Spinal cord (tissue), 9 donors: ENCODE measurements at regions not wholly inside any gene's neighbourhood (a gene's known extent, or its start where the extent isn't known, plus 50 kb on each side); places are given as distances from the start of the nearest gene placed in this dataset.
"Not testable (repeated sequence)": the region's sequence is repeated elsewhere in the genome, so short reads cannot be mapped to it uniquely, and the experiment has no call there.

Experiments used
- DNase-seq, 6 donors: peaks; one replicate each; pipeline versions ENCODE4 v3.0.0 to v3.0.0-alpha.2; 2013 to 2015; ENCODE audit warnings: low spot score in 6 of 6, low read depth in 4 of 6
- H3K27ac ChIP-seq: one replicate; pipeline ENCODE4 v1.5.1; 2013; ENCODE audit warnings: low read depth, low read length, control low read depth
- H3K27me3 ChIP-seq: one replicate; pipeline ENCODE4 v1.6.1; 2013; ENCODE audit warnings: low read length; ENCODE audit not compliant: control insufficient read depth, insufficient read depth
- H3K36me3 ChIP-seq: one replicate; pipeline ENCODE4 v1.6.1; 2013; ENCODE audit warnings: low read length; ENCODE audit not compliant: control insufficient read depth, insufficient read depth
- H3K4me1 ChIP-seq: one replicate; pipeline ENCODE4 v1.6.1; 2013; ENCODE audit warnings: low read length; ENCODE audit not compliant: control insufficient read depth, insufficient read depth
- H3K4me3 ChIP-seq: one replicate; pipeline ENCODE4 v1.5.1; 2013; ENCODE audit warnings: low read depth, low read length, control low read depth
- H3K9me3 ChIP-seq: one replicate; pipeline ENCODE4 v1.6.1; 2013; ENCODE audit warnings: low read length; ENCODE audit not compliant: control insufficient read depth, insufficient read depth
- WGBS: methylation state at CpG from one replicate; pipeline ENCODE4 v1.1.5; 2013; ENCODE audit warnings: missing lambda C conversion rate; ENCODE audit not compliant: insufficient coverage; 5-methylcytosine and 5-hydroxymethylcytosine counted together
- donor health status: healthy.

GRCh38 chr6:100232781-100233573, 231.7 kb downstream of the SIM1 start:
- Histone ChIP-seq H3K9me3 (no peaks in the 10 kb centered on the region), H3K27me3 (peaks cover 3% of the 10 kb centered on the region), H3K4me3 (no peak overlapping the region), H3K27ac (no peak overlapping the region), H3K36me3 (no peaks in the 10 kb centered on the region), H3K4me1 (no peaks in the 10 kb centered on the region)
- no peak for DNase-seq
- 100% methylated on average over 2 of the region's 5 CpGs for WGBS

GRCh38 chr6:100230953-100231316, 233.8 kb downstream of the SIM1 start:
- Histone ChIP-seq H3K27me3 (peaks cover 3% of the 10 kb centered on the region), H3K4me3 (no peak overlapping the region), H3K27ac (no peak overlapping the region), H3K9me3 (no peaks in the 10 kb centered on the region), H3K4me1 (no peaks in the 10 kb centered on the region), H3K36me3 (no peaks in the 10 kb centered on the region)
- no CpG with 5 or more reads among the region's 1 CpG for WGBS
- DNase-seq = peak in 1 of 6 donors; percentile 8

GRCh38 chr6:100230115-100230952, 234.4 kb downstream of the SIM1 start:
- H3K27ac ChIP-seq = no peak overlapping the region
- no peak overlapping the region for H3K4me3 ChIP-seq
- no peaks in the 10 kb centered on the region for H3K4me1 ChIP-seq
- WGBS = 81% methylated on average over 3 of the region's 6 CpGs
- H3K27me3 ChIP-seq = no peaks in the 10 kb centered on the region
- no peaks in the 10 kb centered on the region for H3K9me3 ChIP-seq
- DNase-seq = no peak
- H3K36me3 ChIP-seq = no peaks in the 10 kb centered on the region

- DNase-seq = no peak
- no peak overlapping the region for H3K27ac ChIP-seq
- H3K4me1 ChIP-seq = no peaks in the 10 kb centered on the region
- no peaks in the 10 kb centered on the region for H3K36me3 ChIP-seq
- H3K9me3 ChIP-seq = no peaks in the 10 kb centered on the region
- H3K4me3 ChIP-seq = peak overlapping the region; percentile 44
- WGBS = no CpG with 5 or more reads among the region's 5 CpGs
- H3K27me3 ChIP-seq = no peaks in the 10 kb centered on the region
These were observed 235.2 kb downstream of the SIM1 start for GRCh38 chr6:100229512-100229911.

GRCh38 chr6:100228834-100229441, 234.9 kb upstream of the MCHR2 start:
- H3K27ac ChIP-seq = no peak overlapping the region

GRCh38 chr6:100228437-100228833, 234.4 kb upstream of the MCHR2 start:
- Histone ChIP-seq H3K27ac (no peak overlapping the region), H3K27me3 (no peaks in the 10 kb centered on the region), H3K9me3 (peaks cover 2% of the 10 kb centered on the region), H3K4me3 (peak overlapping the region; percentile 44), H3K4me1 (no peaks in the 10 kb centered on the region), H3K36me3 (no peaks in the 10 kb centered on the region)
- WGBS = no CpG with 5 or more reads among the region's 8 CpGs
- peak in 1 of 6 donors; percentile 4 for DNase-seq

More at GRCh38 chr6:100228834-100229441, 234.9 kb upstream of the MCHR2 start:
- no peaks in the 10 kb centered on the region for H3K36me3 ChIP-seq
- peak overlapping the region; percentile 44 for H3K4me3 ChIP-seq
- 2% methylated on average over 22 of the region's 30 CpGs for WGBS
- peaks cover under 1% of the 10 kb centered on the region for H3K9me3 ChIP-seq
- peak in 5 of 6 donors; percentile 28 to 75 (median 38) for DNase-seq
- no peaks in the 10 kb centered on the region for H3K27me3 ChIP-seq
- no peaks in the 10 kb centered on the region for H3K4me1 ChIP-seq

- Histone ChIP-seq H3K4me3 (no peak overlapping the region), H3K27me3 (no peaks in the 10 kb centered on the region), H3K9me3 (peaks cover 2% of the 10 kb centered on the region), H3K36me3 (no peaks in the 10 kb centered on the region), H3K4me1 (no peaks in the 10 kb centered on the region), H3K27ac (no peak overlapping the region)
- DNase-seq = no peak
- no CpG with 5 or more reads among the region's 3 CpGs for WGBS
These were observed 232.8 kb upstream of the MCHR2 start for GRCh38 chr6:100226811-100227210.

GRCh38 chr6:100223952-100224351, 229.9 kb upstream of the MCHR2 start:
- not testable (repeated sequence) for H3K27me3 ChIP-seq, H3K4me3 ChIP-seq, H3K36me3 ChIP-seq, H3K27ac ChIP-seq, DNase-seq, H3K9me3 ChIP-seq, H3K4me1 ChIP-seq
- no CpG with 5 or more reads among the region's 1 CpG for WGBS

- H3K27ac ChIP-seq = no peak overlapping the region
- no peaks in the 10 kb centered on the region for H3K36me3 ChIP-seq
- H3K4me1 ChIP-seq = no peaks in the 10 kb centered on the region
- no peak for DNase-seq
- peaks cover 2% of the 10 kb centered on the region for H3K9me3 ChIP-seq
- WGBS = 96% methylated on average over 2 of the region's 4 CpGs
- H3K27me3 ChIP-seq = no peaks in the 10 kb centered on the region
- H3K4me3 ChIP-seq = no peak overlapping the region
These were observed 226.5 kb upstream of the MCHR2 start for GRCh38 chr6:100220543-100220942.
